SK-N-SH treated with all-trans-retinoic acid at 6 μM for 48 hours (cell line): ENCODE measurements at regions not wholly inside any gene's neighbourhood (a gene's known extent, or its start where the extent isn't known, plus 50 kb on each side); places are given as distances from the start of the nearest gene placed in this dataset.

Source experiments
- ATAC-seq: fragments of 200-7000 bp; cut with Tn5 transposase; 3 replicates; pipeline ENCODE4 v1.9.1; 2020; ENCODE audit warnings: mild to moderate bottlenecking, moderate library complexity
- ARNTL ChIP-seq: fragments of 450-650 bp; formaldehyde crosslinking; IDR thresholded peaks from 2 replicates; pipeline ENCODE4 v1.5.0; 2020; ENCODE audit warnings: low read depth, mild to moderate bottlenecking, moderate library complexity, borderline replicate concordance
- BACH2 ChIP-seq: fragments of 250-450 bp; sonication (Bioruptor Pico); IDR thresholded peaks from 2 replicates; pipeline ENCODE4 v1.9.0; 2021; ENCODE audit warnings: mild to moderate bottlenecking, borderline replicate concordance
- CSDC2 ChIP-seq: fragments of 250-450 bp; sonication (Bioruptor Pico); IDR thresholded peaks from 2 replicates; pipeline ENCODE4 v1.5.0; 2020; ENCODE audit warnings: mild to moderate bottlenecking, moderate library complexity
- ESRRG ChIP-seq: fragments of 250-450 bp; sonication (Bioruptor Pico); IDR thresholded peaks from 2 replicates; pipeline ENCODE4 v1.6.1; 2021; ENCODE audit warnings: mild to moderate bottlenecking
- GLIS3 ChIP-seq: fragments of 250-450 bp; sonication (Bioruptor Pico); IDR thresholded peaks from 2 replicates; pipeline ENCODE4 v1.5.0; 2020; ENCODE audit warnings: mild to moderate bottlenecking, moderate library complexity
- ISL1 ChIP-seq: fragments of 250-450 bp; sonication (Bioruptor Pico); IDR thresholded peaks from 2 replicates; pipeline ENCODE4 v2.1.2; 2022; ENCODE audit warnings: mild to moderate bottlenecking, moderate library complexity
- OSR1 ChIP-seq: fragments of 250-450 bp; sonication (Bioruptor Pico); IDR thresholded peaks from 2 replicates; pipeline ENCODE4 v1.8.0; 2022; ENCODE audit warnings: moderate library complexity, mild to moderate bottlenecking, inconsistent platforms
- PPARA ChIP-seq: fragments of 250-450 bp; sonication (Bioruptor Pico); IDR thresholded peaks from 2 replicates; pipeline ENCODE4 v1.5.0; 2020; ENCODE audit warnings: mild to moderate bottlenecking, borderline replicate concordance
- RARB ChIP-seq: fragments of 250-450 bp; sonication (Bioruptor Pico); IDR thresholded peaks from 2 replicates; pipeline ENCODE4 v1.8.0; 2021; ENCODE audit warnings: mild to moderate bottlenecking, moderate library complexity
- SNAI2 ChIP-seq: fragments of 250-450 bp; sonication (Bioruptor Pico); IDR thresholded peaks from 2 replicates; pipeline ENCODE4 v1.5.0; 2020; ENCODE audit warnings: mild to moderate bottlenecking, moderate library complexity
- TCF4 ChIP-seq: fragments of 250-450 bp; sonication (Bioruptor Pico); IDR thresholded peaks from 2 replicates; pipeline ENCODE4 v1.8.0; 2021; ENCODE audit warnings: mild to moderate bottlenecking, moderate library complexity, borderline replicate concordance
- TSHZ2 ChIP-seq: fragments of 250-450 bp; sonication (Bioruptor Pico); IDR thresholded peaks from 2 replicates; pipeline ENCODE4 v1.5.0; 2020; ENCODE audit warnings: mild to moderate bottlenecking, moderate library complexity
- ZFP3 ChIP-seq: fragments of 250-450 bp; sonication (Bioruptor Pico); IDR thresholded peaks from 2 replicates; pipeline ENCODE4 v1.5.0; 2020; ENCODE audit warnings: mild to moderate bottlenecking, moderate library complexity
- ZFP30 ChIP-seq: fragments of 450-650 bp; formaldehyde crosslinking; IDR thresholded peaks from 2 replicates; pipeline ENCODE4 v1.5.0; 2022; ENCODE audit warnings: mild to moderate bottlenecking, moderate library complexity
- ZNF565 ChIP-seq: fragments of 450-650 bp; formaldehyde crosslinking; conservative IDR thresholded peaks from 2 replicates; pipeline ENCODE4 v1.5.0; 2020; ENCODE audit warnings: low read depth, mild to moderate bottlenecking, moderate library complexity
- ZNF70 ChIP-seq: fragments of 450-650 bp; formaldehyde crosslinking; IDR thresholded peaks from 2 replicates; pipeline ENCODE4 v1.5.0; 2020; ENCODE audit warnings: mild to moderate bottlenecking, moderate library complexity
- ZNF8 ChIP-seq: fragments of 450-650 bp; formaldehyde crosslinking; IDR thresholded peaks from 2 replicates; pipeline ENCODE4 v1.5.0; 2020; ENCODE audit warnings: mild to moderate bottlenecking, moderate library complexity
- TF ChIP-seq, protein P1 (sequence below): fragments of 250-450 bp; sonication (Bioruptor Pico); IDR thresholded peaks from 2 replicates; pipeline ENCODE4 v1.5.1; 2020; ENCODE audit warnings: low read depth, mild to moderate bottlenecking, moderate library complexity
- TF ChIP-seq, protein P2 (sequence below): fragments of 250-450 bp; sonication (Bioruptor Pico); IDR thresholded peaks from 2 replicates; pipeline ENCODE4 v1.8.0; 2021; ENCODE audit warnings: low read depth, mild to moderate bottlenecking, moderate library complexity, borderline replicate concordance
- TF ChIP-seq, protein P3 (sequence below): fragments of 250-450 bp; sonication (Bioruptor Pico); IDR thresholded peaks from 2 replicates; pipeline ENCODE4 v1.5.1; 2021; ENCODE audit warnings: mild to moderate bottlenecking, moderate library complexity
- TF ChIP-seq, protein P4 (sequence below): fragments of 250-450 bp; sonication (Bioruptor Pico); IDR thresholded peaks from 2 replicates; pipeline ENCODE4 v1.8.0; 2020; ENCODE audit warnings: mild to moderate bottlenecking, moderate library complexity, borderline replicate concordance

DNA sequence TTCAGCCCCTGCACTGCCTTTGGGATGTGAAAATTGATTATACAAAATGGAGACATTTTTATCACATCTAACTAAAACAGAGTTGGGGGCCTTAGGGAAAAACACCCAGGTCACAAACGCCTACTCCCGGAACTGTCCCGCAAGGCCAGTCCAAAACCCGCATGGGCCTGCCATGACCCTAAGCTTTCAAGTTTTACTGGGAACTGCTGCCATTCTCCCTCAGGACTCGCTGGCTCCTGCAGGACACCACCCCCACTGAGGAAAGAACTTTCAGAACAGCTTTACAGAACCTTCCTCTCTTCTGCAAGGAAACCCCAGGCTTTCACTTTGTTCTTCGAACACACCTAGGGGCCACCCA lies 320.4 kb upstream of the HS6ST1 start:
- no peak for ATAC-seq
- no peak for TF ChIP-seq ESRRG
- TF ChIP-seq, protein P1, sequence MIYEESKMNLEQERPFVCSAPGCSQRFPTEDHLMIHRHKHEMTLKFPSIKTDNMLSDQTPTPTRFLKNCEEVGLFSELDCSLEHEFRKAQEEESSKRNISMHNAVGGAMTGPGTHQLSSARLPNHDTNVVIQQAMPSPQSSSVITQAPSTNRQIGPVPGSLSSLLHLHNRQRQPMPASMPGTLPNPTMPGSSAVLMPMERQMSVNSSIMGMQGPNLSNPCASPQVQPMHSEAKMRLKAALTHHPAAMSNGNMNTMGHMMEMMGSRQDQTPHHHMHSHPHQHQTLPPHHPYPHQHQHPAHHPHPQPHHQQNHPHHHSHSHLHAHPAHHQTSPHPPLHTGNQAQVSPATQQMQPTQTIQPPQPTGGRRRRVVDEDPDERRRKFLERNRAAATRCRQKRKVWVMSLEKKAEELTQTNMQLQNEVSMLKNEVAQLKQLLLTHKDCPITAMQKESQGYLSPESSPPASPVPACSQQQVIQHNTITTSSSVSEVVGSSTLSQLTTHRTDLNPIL: no peak
- TF ChIP-seq GLIS3 (CRISPR knock-in tag): no peak
- no peak for TF ChIP-seq ISL1 (CRISPR knock-in tag)
- TF ChIP-seq, all 23 proteins: peak for 0

DNA sequence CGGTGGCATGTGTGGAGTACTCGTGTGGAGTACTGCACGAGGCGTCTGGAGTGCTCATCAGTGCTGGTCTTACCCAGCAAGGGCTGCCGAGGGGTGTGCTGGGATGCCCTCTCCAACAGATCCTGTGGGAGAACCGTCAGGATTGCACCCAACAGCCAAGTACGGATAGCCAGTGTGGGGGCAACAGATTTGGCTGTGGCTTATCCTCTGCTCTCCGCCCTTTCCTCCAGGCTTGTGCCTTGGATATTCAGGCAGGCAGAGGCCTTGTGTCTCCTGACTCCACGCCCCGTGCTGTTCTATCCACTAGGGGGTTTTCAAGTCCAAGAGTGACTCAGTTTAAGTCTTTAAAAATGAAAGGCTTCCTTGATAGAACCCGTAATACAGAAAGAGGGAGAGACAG lies 321.0 kb upstream of the HS6ST1 start:
- TF ChIP-seq ISL1 (CRISPR knock-in tag) (no peak), TCF4 (no peak), ZNF565 (CRISPR knock-in tag) (no peak), CSDC2 (CRISPR knock-in tag) (no peak), BACH2 (CRISPR knock-in tag) (no peak), ZNF8 (CRISPR knock-in tag) (no peak)
- TF ChIP-seq, protein P2, sequence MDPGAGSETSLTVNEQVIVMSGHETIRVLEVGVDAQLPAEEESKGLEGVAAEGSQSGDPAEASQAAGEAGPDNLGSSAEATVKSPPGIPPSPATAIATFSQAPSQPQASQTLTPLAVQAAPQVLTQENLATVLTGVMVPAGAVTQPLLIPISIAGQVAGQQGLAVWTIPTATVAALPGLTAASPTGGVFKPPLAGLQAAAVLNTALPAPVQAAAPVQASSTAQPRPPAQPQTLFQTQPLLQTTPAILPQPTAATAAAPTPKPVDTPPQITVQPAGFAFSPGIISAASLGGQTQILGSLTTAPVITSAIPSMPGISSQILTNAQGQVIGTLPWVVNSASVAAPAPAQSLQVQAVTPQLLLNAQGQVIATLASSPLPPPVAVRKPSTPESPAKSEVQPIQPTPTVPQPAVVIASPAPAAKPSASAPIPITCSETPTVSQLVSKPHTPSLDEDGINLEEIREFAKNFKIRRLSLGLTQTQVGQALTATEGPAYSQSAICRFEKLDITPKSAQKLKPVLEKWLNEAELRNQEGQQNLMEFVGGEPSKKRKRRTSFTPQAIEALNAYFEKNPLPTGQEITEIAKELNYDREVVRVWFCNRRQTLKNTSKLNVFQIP (CRISPR knock-in tag): no peak
- TF ChIP-seq, protein P3, sequence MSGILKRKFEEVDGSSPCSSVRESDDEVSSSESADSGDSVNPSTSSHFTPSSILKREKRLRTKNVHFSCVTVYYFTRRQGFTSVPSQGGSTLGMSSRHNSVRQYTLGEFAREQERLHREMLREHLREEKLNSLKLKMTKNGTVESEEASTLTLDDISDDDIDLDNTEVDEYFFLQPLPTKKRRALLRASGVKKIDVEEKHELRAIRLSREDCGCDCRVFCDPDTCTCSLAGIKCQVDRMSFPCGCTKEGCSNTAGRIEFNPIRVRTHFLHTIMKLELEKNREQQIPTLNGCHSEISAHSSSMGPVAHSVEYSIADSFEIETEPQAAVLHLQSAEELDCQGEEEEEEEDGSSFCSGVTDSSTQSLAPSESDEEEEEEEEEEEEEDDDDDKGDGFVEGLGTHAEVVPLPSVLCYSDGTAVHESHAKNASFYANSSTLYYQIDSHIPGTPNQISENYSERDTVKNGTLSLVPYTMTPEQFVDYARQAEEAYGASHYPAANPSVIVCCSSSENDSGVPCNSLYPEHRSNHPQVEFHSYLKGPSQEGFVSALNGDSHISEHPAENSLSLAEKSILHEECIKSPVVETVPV (CRISPR knock-in tag): no peak
- TF ChIP-seq, protein P1: no peak
- no peak for ATAC-seq

DNA sequence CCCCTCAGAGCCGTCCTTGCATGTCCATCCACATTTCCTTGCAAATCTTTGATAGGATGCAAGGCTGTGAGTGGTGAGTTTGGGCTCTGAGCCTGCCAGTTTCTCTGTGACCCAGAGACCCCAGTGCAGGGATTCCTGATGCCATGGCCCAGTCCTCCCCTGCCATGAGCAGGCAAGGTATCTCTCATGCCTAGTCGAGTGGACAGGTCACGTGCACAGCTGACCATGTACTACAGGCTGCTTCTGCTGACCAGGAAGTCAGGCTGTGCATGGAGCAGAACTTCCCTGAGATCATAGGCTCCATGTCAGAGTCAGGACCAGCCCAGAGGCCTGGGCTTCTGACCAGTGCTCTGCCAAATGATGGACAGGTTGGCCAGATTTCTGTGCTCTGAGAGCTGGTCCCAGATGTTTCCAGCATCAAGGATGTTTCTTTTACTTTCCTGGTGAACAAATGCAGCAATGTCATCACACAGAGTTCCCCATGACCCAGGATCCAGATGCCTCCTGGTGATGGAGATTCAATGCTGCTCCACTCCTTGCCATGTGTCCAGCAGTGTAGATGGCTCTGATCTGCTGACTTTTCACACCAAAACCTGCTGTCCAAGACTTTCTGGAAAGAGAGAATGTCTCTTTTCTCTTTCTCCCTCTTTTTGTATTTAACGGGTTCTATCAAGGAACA lies 321.6 kb upstream of the HS6ST1 start:
- no peak for ATAC-seq
- TF ChIP-seq ZNF8 (CRISPR knock-in tag): no peak
- TF ChIP-seq PPARA (CRISPR knock-in tag): no peak
- TF ChIP-seq, protein P1: no peak
- no peak for TF ChIP-seq ISL1 (CRISPR knock-in tag)
- no peak for TF ChIP-seq BACH2 (CRISPR knock-in tag)
- no peak for TF ChIP-seq OSR1 (CRISPR knock-in tag)
- TF ChIP-seq, protein P4, sequence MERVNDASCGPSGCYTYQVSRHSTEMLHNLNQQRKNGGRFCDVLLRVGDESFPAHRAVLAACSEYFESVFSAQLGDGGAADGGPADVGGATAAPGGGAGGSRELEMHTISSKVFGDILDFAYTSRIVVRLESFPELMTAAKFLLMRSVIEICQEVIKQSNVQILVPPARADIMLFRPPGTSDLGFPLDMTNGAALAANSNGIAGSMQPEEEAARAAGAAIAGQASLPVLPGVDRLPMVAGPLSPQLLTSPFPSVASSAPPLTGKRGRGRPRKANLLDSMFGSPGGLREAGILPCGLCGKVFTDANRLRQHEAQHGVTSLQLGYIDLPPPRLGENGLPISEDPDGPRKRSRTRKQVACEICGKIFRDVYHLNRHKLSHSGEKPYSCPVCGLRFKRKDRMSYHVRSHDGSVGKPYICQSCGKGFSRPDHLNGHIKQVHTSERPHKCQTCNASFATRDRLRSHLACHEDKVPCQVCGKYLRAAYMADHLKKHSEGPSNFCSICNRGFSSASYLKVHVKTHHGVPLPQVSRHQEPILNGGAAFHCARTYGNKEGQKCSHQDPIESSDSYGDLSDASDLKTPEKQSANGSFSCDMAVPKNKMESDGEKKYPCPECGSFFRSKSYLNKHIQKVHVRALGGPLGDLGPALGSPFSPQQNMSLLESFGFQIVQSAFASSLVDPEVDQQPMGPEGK (CRISPR knock-in tag): no peak
- TF ChIP-seq ZFP30 (CRISPR knock-in tag): no peak
- TF ChIP-seq ESRRG: no peak
- no peak for TF ChIP-seq TCF4
- no peak for TF ChIP-seq SNAI2 (CRISPR knock-in tag)

- ATAC-seq: no peak
- no peak for TF ChIP-seq ZFP3 (CRISPR knock-in tag)
- TF ChIP-seq PPARA (CRISPR knock-in tag): no peak
- no peak for TF ChIP-seq ZFP30 (CRISPR knock-in tag)
- no peak for TF ChIP-seq SNAI2 (CRISPR knock-in tag)
- TF ChIP-seq ZNF70: no peak
- TF ChIP-seq ISL1 (CRISPR knock-in tag): no peak
- no peak for TF ChIP-seq ARNTL (CRISPR knock-in tag)
- no peak for TF ChIP-seq TSHZ2 (CRISPR knock-in tag)
- no peak for TF ChIP-seq RARB
- TF ChIP-seq CSDC2 (CRISPR knock-in tag): no peak
- TF ChIP-seq, protein P4 (CRISPR knock-in tag): no peak
Measured at GRCh38 chr2:128640845-128641360, 322.2 kb upstream of the HS6ST1 start.
